Panc1 (cell line): ENCODE measurements at regions not wholly inside any gene's neighbourhood (a gene's known extent, or its start where the extent isn't known, plus 50 kb on each side); places are given as distances from the start of the nearest gene placed in this dataset.

Source experiments
- CTCF ChIP-seq: fragments of 450-650 bp; IDR thresholded peaks from 2 replicates; pipeline ENCODE4 v1.5.1; 2017; ENCODE audit warnings: mild to moderate bottlenecking
- POLR2AphosphoS5 ChIP-seq: IDR thresholded peaks from 2 replicates; pipeline ENCODE4 v1.6.1; 2012; ENCODE audit warnings: mild to moderate bottlenecking, low read depth, low read length, moderate library complexity
- SIN3A ChIP-seq: IDR thresholded peaks from 2 replicates; pipeline ENCODE4 v1.6.1; 2012; ENCODE audit warnings: low read depth, mild to moderate bottlenecking, low read length, moderate library complexity, borderline replicate concordance; ENCODE audit not compliant: insufficient read depth
- TCF7L2 ChIP-seq: IDR thresholded peaks from 2 replicates; pipeline ENCODE4 v1.6.1; 2011; ENCODE audit warnings: mild to moderate bottlenecking, low read depth, low read length, inconsistent platforms
- TF ChIP-seq, protein P1 (sequence below), 2 experiments: IDR thresholded peaks; 2 replicates each; pipeline ENCODE4 v1.6.1; 2011 to 2012; ENCODE audit warnings: low read depth in 2 of 2, control low read depth in 1 of 2, low read length in 1 of 2, mild to moderate bottlenecking in 1 of 2, moderate library complexity in 1 of 2; ENCODE audit not compliant: insufficient read depth in 1 of 2

GRCh38 chr16:13552960-13553257 lies 367.0 kb upstream of the ERCC4 start:
- no peak for TF ChIP-seq CTCF
- no peak for TF ChIP-seq TCF7L2
- no peak for TF ChIP-seq POLR2AphosphoS5
- TF ChIP-seq, protein P1, sequence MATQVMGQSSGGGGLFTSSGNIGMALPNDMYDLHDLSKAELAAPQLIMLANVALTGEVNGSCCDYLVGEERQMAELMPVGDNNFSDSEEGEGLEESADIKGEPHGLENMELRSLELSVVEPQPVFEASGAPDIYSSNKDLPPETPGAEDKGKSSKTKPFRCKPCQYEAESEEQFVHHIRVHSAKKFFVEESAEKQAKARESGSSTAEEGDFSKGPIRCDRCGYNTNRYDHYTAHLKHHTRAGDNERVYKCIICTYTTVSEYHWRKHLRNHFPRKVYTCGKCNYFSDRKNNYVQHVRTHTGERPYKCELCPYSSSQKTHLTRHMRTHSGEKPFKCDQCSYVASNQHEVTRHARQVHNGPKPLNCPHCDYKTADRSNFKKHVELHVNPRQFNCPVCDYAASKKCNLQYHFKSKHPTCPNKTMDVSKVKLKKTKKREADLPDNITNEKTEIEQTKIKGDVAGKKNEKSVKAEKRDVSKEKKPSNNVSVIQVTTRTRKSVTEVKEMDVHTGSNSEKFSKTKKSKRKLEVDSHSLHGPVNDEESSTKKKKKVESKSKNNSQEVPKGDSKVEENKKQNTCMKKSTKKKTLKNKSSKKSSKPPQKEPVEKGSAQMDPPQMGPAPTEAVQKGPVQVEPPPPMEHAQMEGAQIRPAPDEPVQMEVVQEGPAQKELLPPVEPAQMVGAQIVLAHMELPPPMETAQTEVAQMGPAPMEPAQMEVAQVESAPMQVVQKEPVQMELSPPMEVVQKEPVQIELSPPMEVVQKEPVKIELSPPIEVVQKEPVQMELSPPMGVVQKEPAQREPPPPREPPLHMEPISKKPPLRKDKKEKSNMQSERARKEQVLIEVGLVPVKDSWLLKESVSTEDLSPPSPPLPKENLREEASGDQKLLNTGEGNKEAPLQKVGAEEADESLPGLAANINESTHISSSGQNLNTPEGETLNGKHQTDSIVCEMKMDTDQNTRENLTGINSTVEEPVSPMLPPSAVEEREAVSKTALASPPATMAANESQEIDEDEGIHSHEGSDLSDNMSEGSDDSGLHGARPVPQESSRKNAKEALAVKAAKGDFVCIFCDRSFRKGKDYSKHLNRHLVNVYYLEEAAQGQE (IDR thresholded peaks at IDR 0.05; ENCODE audit: insufficient read depth in 1 of 2, low read depth in 2 of 2, low read length in 1 of 2) = no peak
- TF ChIP-seq SIN3A = no peak
